Neuron (in vitro differentiated cells): ENCODE measurements at regions not wholly inside any gene's neighbourhood (a gene's known extent, or its start where the extent isn't known, plus 50 kb on each side); places are given as distances from the start of the nearest gene placed in this dataset.
"Not testable (repeated sequence)": the region's sequence is repeated elsewhere in the genome, so short reads cannot be mapped to it uniquely, and the experiment has no call there.

ENCODE experiments used
- H2AFZ ChIP-seq: one replicate; pipeline ENCODE4 v1.6.1; 2013; ENCODE audit warnings: low read depth, mild to moderate bottlenecking, inconsistent platforms, low read length, moderate library complexity
- H3K27me3 ChIP-seq: one replicate; pipeline ENCODE4 v1.6.1; 2013; ENCODE audit warnings: low read length; ENCODE audit not compliant: insufficient read depth
- H3K36me3 ChIP-seq: one replicate; pipeline ENCODE4 v1.6.1; 2013; ENCODE audit warnings: low read length; ENCODE audit not compliant: insufficient read depth
- H3K4me1 ChIP-seq: one replicate; pipeline ENCODE4 v1.6.1; 2013; ENCODE audit warnings: low read length; ENCODE audit not compliant: insufficient read depth
- H3K4me3 ChIP-seq: 2 replicates; pipeline ENCODE4 v1.5.1; 2013; ENCODE audit warnings: mild to moderate bottlenecking, low read length, moderate library complexity
- H3K9me3 ChIP-seq: one replicate; pipeline ENCODE4 v1.6.1; 2013; ENCODE audit warnings: low read length

- no peaks in the 10 kb centered on the region for H3K4me1 ChIP-seq
- H3K4me3 ChIP-seq, result no peak overlapping the region
- no peaks in the 10 kb centered on the region for H3K9me3 ChIP-seq
- H2AFZ ChIP-seq, result no peak overlapping the region
- H3K27me3 ChIP-seq, result no peaks in the 10 kb centered on the region
- no peaks in the 10 kb centered on the region for H3K36me3 ChIP-seq
These were observed 419.4 kb downstream of the CDH11 start for GRCh38 chr16:64702415-64702814.

- H3K4me3 ChIP-seq, result no peak overlapping the region
- no peaks in the 10 kb centered on the region for H3K9me3 ChIP-seq
These were observed 421.2 kb downstream of the CDH11 start for GRCh38 chr16:64700628-64701027.

GRCh38 chr16:64696866-64697265 lies 425.0 kb downstream of the CDH11 start:
- Histone ChIP-seq H3K4me1 (no peaks in the 10 kb centered on the region), H3K27me3 (no peaks in the 10 kb centered on the region), H3K36me3 (no peaks in the 10 kb centered on the region), H3K4me3 (no peak overlapping the region), H2AFZ (no peak overlapping the region), H3K9me3 (no peaks in the 10 kb centered on the region)

More at GRCh38 chr16:64700628-64701027, 421.2 kb downstream of the CDH11 start:
- no peaks in the 10 kb centered on the region for H3K4me1 ChIP-seq
- H3K36me3 ChIP-seq, result no peaks in the 10 kb centered on the region
- H2AFZ ChIP-seq, result no peak overlapping the region
- no peaks in the 10 kb centered on the region for H3K27me3 ChIP-seq

- Histone ChIP-seq H3K4me3 (no peak overlapping the region), H3K9me3 (no peaks in the 10 kb centered on the region), H2AFZ (no peak overlapping the region), H3K36me3 (no peaks in the 10 kb centered on the region), H3K4me1 (no peaks in the 10 kb centered on the region), H3K27me3 (no peaks in the 10 kb centered on the region)
These were observed 426.2 kb downstream of the CDH11 start for GRCh38 chr16:64695684-64696083.

DNA sequence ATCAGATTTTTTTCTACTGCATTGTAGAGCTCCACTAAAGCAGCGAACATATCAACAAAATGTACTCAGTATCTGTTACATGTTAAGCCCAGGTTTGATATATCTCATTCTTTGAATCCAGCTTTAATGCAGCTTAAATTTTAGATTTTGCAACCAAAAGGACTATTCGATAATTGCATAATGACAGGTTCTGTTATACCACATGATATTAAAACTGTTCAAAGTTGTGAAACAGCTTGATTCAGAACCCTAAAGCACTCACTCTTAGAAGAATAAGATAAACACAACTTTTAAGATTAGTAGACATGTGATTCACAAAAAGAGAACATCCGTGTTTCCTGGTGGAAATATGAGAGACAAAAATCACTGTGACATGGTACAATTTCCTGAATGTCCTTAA lies 427.9 kb downstream of the CDH11 start:
- Histone ChIP-seq H3K4me3 (no peak overlapping the region), H3K36me3 (no peaks in the 10 kb centered on the region), H3K4me1 (no peaks in the 10 kb centered on the region), H3K9me3 (no peaks in the 10 kb centered on the region), H3K27me3 (no peaks in the 10 kb centered on the region), H2AFZ (no peak overlapping the region)

DNA sequence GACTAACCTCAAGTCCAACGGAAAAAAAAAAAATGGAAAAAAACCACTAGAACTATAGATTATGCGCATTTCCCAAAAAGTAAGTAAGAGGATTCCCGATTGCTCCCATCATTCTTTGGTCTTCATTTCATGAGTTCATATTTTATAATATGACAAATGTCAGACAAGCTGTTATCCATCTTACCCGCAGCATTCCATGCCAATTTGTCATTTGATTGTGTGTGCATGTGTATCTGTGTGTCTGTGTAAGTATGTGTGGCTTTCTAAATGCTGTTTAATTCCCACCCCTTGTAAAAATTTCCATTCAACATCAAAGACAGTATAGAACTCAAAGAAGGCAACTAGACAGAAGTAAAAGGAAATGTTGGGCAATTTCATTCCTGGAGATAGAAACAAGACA lies 434.1 kb downstream of the CDH11 start:
- Histone ChIP-seq H3K4me1 (no peaks in the 10 kb centered on the region), H2AFZ (no peak overlapping the region), H3K36me3 (no peaks in the 10 kb centered on the region), H3K4me3 (no peak overlapping the region), H3K9me3 (no peaks in the 10 kb centered on the region), H3K27me3 (no peaks in the 10 kb centered on the region)

DNA sequence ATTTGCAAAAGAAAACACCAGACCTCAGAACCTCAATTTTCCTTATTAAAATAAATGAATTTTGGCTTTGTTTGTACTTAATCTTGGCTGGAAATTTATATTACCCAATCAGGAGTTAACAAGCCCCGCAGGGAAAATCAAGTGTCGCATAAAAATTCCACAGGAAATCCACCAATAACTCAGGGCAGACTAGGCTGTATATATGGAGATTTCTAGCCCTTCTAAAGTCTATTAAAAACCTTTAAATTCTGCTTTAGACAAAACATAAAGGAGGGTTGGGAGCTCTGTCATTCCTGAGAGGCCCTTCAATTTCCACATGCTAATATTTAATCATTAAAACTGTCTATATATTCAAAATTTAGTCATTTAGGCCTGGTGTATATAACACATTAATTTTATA lies 434.7 kb downstream of the CDH11 start:
- no peaks in the 10 kb centered on the region for H3K9me3 ChIP-seq

DNA sequence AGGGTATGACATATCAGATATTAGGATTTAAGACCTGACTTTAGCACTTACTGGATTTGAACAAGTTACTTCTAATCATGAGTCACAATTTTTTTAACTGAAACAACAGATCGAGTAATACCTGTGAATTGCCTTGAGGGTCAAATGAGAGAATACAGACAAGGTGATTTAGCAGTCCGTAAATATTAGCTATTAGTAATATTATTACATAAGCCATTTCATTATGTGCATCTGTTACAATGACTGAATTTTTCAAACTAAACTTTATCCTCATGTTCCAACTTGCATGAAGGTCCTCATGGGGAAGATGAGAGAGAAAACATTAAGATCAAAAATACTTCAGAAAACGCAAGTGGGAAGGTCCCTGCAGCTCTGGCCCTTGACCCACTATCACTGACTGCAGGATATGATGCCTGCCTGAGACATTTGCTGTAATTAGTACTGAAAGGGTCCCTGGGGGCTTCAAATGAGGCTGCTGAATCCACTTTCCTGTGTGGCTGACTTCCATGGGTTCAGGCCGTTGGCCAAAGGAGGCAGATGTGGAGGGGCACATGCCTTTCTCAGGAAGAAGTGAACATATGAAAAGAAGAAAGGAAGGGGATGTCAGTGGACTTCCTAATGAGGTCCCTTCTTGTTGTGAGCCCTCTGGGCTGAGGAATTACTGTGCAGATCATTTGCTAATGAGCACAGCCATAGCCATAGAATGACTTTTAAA lies 441.7 kb downstream of the CDH11 start:
- Histone ChIP-seq H3K4me3 (no peak overlapping the region), H3K9me3 (no peaks in the 10 kb centered on the region), H2AFZ (no peak overlapping the region), H3K4me1 (no peaks in the 10 kb centered on the region), H3K27me3 (no peaks in the 10 kb centered on the region), H3K36me3 (no peaks in the 10 kb centered on the region)

More for the DNA sequence above, 434.7 kb downstream of the CDH11 start:
- Histone ChIP-seq H3K4me3 (no peak overlapping the region), H3K4me1 (no peaks in the 10 kb centered on the region), H2AFZ (no peak overlapping the region), H3K27me3 (no peaks in the 10 kb centered on the region), H3K36me3 (no peaks in the 10 kb centered on the region)

DNA sequence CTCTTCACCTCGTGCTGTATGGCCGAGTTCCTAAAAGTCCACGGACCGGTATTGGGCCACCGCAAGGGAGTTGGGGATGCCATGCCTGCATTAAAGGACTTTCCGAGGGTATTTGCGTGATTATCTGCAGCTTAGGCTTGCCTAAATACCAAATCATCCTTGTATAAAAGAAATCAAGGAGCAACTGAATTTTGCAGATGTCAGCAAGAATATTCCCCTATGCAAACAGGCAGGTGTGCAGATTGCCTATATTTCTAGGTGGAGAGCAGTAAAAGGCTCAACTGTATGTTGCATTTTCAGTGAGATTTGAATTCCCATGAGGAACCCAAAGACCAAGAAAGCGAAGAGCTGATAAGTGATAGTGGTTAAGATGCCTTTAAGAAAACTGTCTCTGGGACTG lies 452.3 kb downstream of the CDH11 start:
- Histone ChIP-seq H3K4me1 (no peaks in the 10 kb centered on the region), H3K9me3 (no peaks in the 10 kb centered on the region), H3K36me3 (no peaks in the 10 kb centered on the region), H3K27me3 (no peaks in the 10 kb centered on the region), H3K4me3 (no peak overlapping the region), H2AFZ (no peak overlapping the region)

DNA sequence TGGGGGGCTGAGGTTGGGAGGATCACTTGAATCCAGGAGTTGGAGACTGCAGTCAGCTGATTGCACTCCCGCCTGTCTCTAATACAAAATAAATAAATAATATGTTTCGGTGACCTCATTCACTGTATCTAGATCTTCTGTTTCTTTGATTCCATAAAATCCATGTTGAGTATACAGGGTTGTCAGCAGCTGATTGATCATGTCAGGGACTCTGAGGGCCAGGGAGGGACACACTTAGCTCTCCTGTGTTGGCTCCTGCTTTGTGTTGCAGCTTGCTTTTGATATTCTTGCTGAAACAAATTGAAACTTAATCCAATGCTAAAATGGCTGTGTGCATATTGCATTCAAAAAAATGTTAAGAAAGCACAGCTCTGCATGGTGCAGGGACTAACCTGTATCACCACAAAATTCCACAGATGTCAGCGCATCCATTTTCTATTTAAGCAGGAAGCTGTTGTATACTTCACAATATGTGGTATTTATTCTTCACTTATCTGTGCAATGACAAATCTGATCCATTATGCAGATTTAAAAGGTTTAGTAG lies 454.5 kb downstream of the CDH11 start:
- H3K9me3 ChIP-seq, result no peaks in the 10 kb centered on the region
- no peaks in the 10 kb centered on the region for H3K27me3 ChIP-seq
- no peak overlapping the region for H2AFZ ChIP-seq
- H3K36me3 ChIP-seq, result no peaks in the 10 kb centered on the region
- H3K4me1 ChIP-seq, result no peaks in the 10 kb centered on the region
- no peak overlapping the region for H3K4me3 ChIP-seq

DNA sequence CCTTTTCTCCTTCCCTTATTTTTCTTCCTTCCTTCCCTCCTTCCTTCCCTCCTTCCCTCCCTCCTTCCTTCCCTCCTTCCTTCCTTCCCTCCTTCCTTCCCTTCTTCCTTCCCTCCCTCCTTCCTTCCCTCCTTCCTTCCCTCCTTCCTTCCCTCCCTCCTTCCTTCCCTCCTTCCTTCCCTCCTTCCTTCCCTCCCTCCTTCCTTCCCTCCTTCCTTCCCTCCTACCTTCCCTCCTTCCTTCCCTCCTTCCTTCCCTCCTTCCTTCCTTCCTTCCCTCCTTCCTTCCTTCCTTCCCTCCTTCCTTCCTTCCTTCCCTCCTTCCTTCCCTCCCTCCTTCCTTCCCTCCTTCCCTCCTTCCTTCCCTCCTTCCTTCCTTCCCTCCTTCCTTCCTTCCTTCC lies 459.6 kb downstream of the CDH11 start:
- not testable (repeated sequence) for H3K9me3 ChIP-seq, H3K4me1 ChIP-seq, H3K36me3 ChIP-seq, H2AFZ ChIP-seq, H3K4me3 ChIP-seq, H3K27me3 ChIP-seq

DNA sequence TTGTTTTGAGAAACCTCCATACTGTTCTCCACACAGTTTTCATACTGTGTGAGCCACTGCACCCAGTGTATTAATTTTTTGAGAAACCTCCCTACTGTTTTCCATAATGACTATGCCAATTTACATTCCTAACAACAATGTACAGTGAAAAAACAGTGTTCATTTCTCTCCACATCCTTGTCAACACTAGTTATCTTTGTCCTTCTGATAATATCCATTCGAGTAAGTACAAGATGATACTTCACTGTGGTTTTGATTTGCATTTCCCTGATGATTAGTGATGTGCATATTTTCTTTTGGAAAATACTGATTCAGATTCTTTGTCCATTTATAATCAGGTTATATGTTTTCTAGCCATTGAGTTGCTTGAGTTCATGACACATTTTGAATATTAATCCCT lies 462.0 kb downstream of the CDH11 start:
- H3K27me3 ChIP-seq, result no peaks in the 10 kb centered on the region
- H3K9me3 ChIP-seq, result no peaks in the 10 kb centered on the region
- no peak overlapping the region for H3K4me3 ChIP-seq
- H3K4me1 ChIP-seq, result no peaks in the 10 kb centered on the region
- H3K36me3 ChIP-seq, result no peaks in the 10 kb centered on the region
- no peak overlapping the region for H2AFZ ChIP-seq

DNA sequence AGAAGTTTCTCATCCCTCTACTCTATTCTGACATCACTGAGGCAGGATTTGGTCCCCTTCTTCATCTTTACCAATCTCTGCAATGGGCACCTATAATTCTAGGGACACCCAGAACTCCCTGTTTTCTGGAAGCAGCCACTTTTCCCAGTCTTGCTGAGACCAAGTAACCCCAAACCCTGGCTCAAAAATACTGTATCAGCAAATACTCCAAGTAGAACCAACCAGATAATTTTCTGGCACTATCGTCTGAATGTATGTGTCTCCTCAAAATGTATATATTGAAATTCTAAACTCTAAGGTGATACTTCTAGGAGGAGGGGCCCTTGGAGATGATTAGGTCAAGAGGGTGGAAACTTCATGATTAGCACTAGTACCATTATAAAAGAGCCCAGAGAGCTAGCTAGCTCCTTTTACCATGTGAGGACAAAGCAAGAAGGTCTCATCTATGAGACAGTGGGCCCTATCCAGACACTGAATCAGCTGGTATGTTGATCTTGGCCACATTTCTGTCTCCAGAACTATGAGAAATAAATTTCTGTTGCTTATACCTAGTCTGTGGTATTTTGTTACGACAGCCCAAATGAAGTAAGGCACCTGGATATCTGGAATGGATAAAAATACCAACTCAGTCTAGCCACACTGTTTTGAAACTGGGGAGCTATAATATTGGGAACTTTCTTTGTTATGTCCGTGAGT lies 464.4 kb downstream of the CDH11 start:
- Histone ChIP-seq H3K27me3 (no peaks in the 10 kb centered on the region), H3K36me3 (no peaks in the 10 kb centered on the region), H3K4me1 (no peaks in the 10 kb centered on the region), H3K9me3 (no peaks in the 10 kb centered on the region), H2AFZ (no peak overlapping the region), H3K4me3 (no peak overlapping the region)
